CD14-positive monocyte (primary cell): ENCODE measurements at regions not wholly inside any gene's neighbourhood (a gene's known extent, or its start where the extent isn't known, plus 50 kb on each side); places are given as distances from the start of the nearest gene placed in this dataset.
A peak's percentile ranks its signal among the peaks of the same experiment; 100 is the strongest.

Experiments used
- DNase-seq, 3 donors: peaks; one replicate each; pipeline ENCODE4 v3.0.0-alpha.2; 2011 to 2022
- H2AFZ ChIP-seq: 2 replicates; pipeline ENCODE4 v1.6.0; 2012; ENCODE audit warnings: mild to moderate bottlenecking, low read depth, low read length, inconsistent platforms; ENCODE audit not compliant: insufficient read depth, poor library complexity, severe bottlenecking
- H3K27ac ChIP-seq, 2 donors: 1 replicate in 1 of 2; 2 replicates in 1 of 2; pipeline ENCODE4 v1.5.1; 2012 to 2013; ENCODE audit warnings: low read length in 2 of 2, control low read depth in 1 of 2, inconsistent platforms in 1 of 2, low read depth in 1 of 2, mild to moderate bottlenecking in 1 of 2
- H3K27me3 ChIP-seq, 2 donors: one replicate each; pipeline versions ENCODE4 v1.6.0 to v1.6.1; 2011 to 2013; ENCODE audit warnings: low read length in 2 of 2; ENCODE audit not compliant: control insufficient read depth in 2 of 2, insufficient read depth in 2 of 2
- H3K36me3 ChIP-seq, 2 donors: replicated peaks in 1 of 2; 1 replicate in 1 of 2; 2 replicates in 1 of 2; pipeline versions ENCODE4 v1.5.1 to v1.6.1; 2012 to 2013; ENCODE audit warnings: low read length in 2 of 2, control low read depth in 1 of 2, inconsistent platforms in 1 of 2, mild to moderate bottlenecking in 1 of 2; ENCODE audit not compliant: insufficient read depth in 2 of 2, control insufficient read depth in 1 of 2
- H3K4me1 ChIP-seq, 2 donors: 1 replicate in 1 of 2; 2 replicates in 1 of 2; pipeline versions ENCODE4 v1.5.1 to v1.6.1; 2012 to 2013; ENCODE audit warnings: low read length in 2 of 2, control low read depth in 1 of 2, inconsistent platforms in 1 of 2, mild to moderate bottlenecking in 1 of 2, moderate library complexity in 1 of 2; ENCODE audit not compliant: insufficient read depth in 2 of 2, control insufficient read depth in 1 of 2
- H3K4me2 ChIP-seq: replicated peaks from 2 replicates; pipeline ENCODE3; 2012; ENCODE audit warnings: low read length, moderate library complexity, mild to moderate bottlenecking; ENCODE audit not compliant: poor library complexity, severe bottlenecking; ENCODE audit errors: extremely low read depth
- H3K4me3 ChIP-seq, 3 experiments: fragments of 200-600 bp in 1 of 3; sonication (generic) in 1 of 3; replicated peaks in 1 of 3; 1 replicate in 2 of 3; 2 replicates in 1 of 3; pipeline ENCODE4 v1.5.1; 2011 to 2013; ENCODE audit warnings: low read length in 3 of 3, mild to moderate bottlenecking in 3 of 3, control low read depth in 2 of 3, low read depth in 2 of 3, inconsistent platforms in 1 of 3, moderate library complexity in 1 of 3
- H3K79me2 ChIP-seq: 2 replicates; pipeline ENCODE4 v1.6.0; 2012; ENCODE audit warnings: mild to moderate bottlenecking, control low read depth, inconsistent platforms, low read length, moderate library complexity; ENCODE audit not compliant: insufficient read depth
- H3K9ac ChIP-seq: 2 replicates; pipeline ENCODE4 v1.6.0; 2017; ENCODE audit warnings: low read length, mild to moderate bottlenecking; ENCODE audit not compliant: insufficient read depth, poor library complexity, severe bottlenecking
- H3K9me3 ChIP-seq, 2 donors: replicated peaks in 1 of 2; 1 replicate in 1 of 2; 2 replicates in 1 of 2; pipeline versions ENCODE4 v1.5.1 to v1.6.1; 2012 to 2013; ENCODE audit warnings: low read length in 2 of 2, control low read depth in 1 of 2; ENCODE audit not compliant: control insufficient read depth in 1 of 2, insufficient read depth in 1 of 2
- H4K20me1 ChIP-seq: 2 replicates; pipeline ENCODE4 v1.6.0; 2012; ENCODE audit warnings: mild to moderate bottlenecking, low read length, control low read depth, moderate library complexity; ENCODE audit not compliant: insufficient read depth
- H3K27ac Mint-ChIP-seq, 7 donors: one replicate each; pipeline ENCODE4 v1.8.0; 2020; ENCODE audit warnings: mild to moderate bottlenecking in 7 of 7, mixed read lengths in 7 of 7, moderate library complexity in 6 of 7, inconsistent platforms in 2 of 7
- H3K27me3 Mint-ChIP-seq, 3 donors: one replicate each; pipeline ENCODE4 v1.8.0; 2021 to 2022; ENCODE audit warnings: low read depth in 3 of 3, mild to moderate bottlenecking in 3 of 3, mixed read lengths in 3 of 3, moderate library complexity in 3 of 3, inconsistent platforms in 1 of 3
- H3K36me3 Mint-ChIP-seq, 2 donors: one replicate each; pipeline ENCODE4 v1.8.0; 2020; ENCODE audit warnings: mixed read lengths in 2 of 2, inconsistent platforms in 1 of 2, mild to moderate bottlenecking in 1 of 2
- H3K4me1 Mint-ChIP-seq: one replicate; pipeline ENCODE4 v1.8.0; 2020; ENCODE audit warnings: mild to moderate bottlenecking, mixed read lengths
- H3K4me3 Mint-ChIP-seq, 2 donors: one replicate each; pipeline ENCODE4 v1.8.0; 2020; ENCODE audit warnings: mild to moderate bottlenecking in 2 of 2, mixed read lengths in 2 of 2, moderate library complexity in 1 of 2
- H3K9me3 Mint-ChIP-seq, 7 donors: one replicate each; pipeline ENCODE4 v1.8.0; 2020 to 2022; ENCODE audit warnings: mixed read lengths in 7 of 7, mild to moderate bottlenecking in 6 of 7, moderate library complexity in 6 of 7, inconsistent platforms in 2 of 7
- CTCF ChIP-seq: fragments of 200-600 bp; IDR thresholded peaks from one replicate; pipeline ENCODE4 v1.8.0; 2022; ENCODE audit warnings: antibody characterized with exemption, mild to moderate bottlenecking
- WGBS: methylation state at CpG from one replicate; pipeline ENCODE4 v1.1.5; 2013; ENCODE audit warnings: missing lambda C conversion rate; ENCODE audit not compliant: insufficient coverage; 5-methylcytosine and 5-hydroxymethylcytosine counted together
- intact Hi-C, 2 donors: fragments of 100-400 bp; cut with micrococcal nuclease; formaldehyde crosslinking; loops; one replicate each; pipeline versions ENCODE4 v1.15.0 to v1.15.1; 2023

- Mint-ChIP-seq H3K36me3 (no peaks in the 10 kb centered on the region), H3K4me3 (no peak overlapping the region), H3K4me1 (peaks cover 69% of the 10 kb centered on the region), H3K27me3 (no peaks in the 10 kb centered on the region), H3K9me3 (no peaks in the 10 kb centered on the region), H3K27ac (peak overlapping the region in 6 of 7 donors; percentile 68 to 85 (median 78))
- no peak for TF ChIP-seq CTCF
- no peak for DNase-seq
- peak overlapping the region; percentile 63 for H3K4me2 ChIP-seq
- peak overlapping the region in 1 of 2 donors; percentile 59 for H3K27ac ChIP-seq
- H4K20me1 ChIP-seq = no peaks in the 10 kb centered on the region
- peaks cover 48 to 55% of the 10 kb centered on the region in 2 donors for H3K4me1 ChIP-seq
- no peaks in the 10 kb centered on the region for H3K27me3 ChIP-seq
- peak overlapping the region in 1 of 3 experiments; percentile 6 for H3K4me3 ChIP-seq
- H2AFZ ChIP-seq = no peak overlapping the region
- intact Hi-C loops = loop anchor here in 1 of 2 donors (5.0 kb wide), 1 partner anchor 35 kb away; no protein-coding TSS in a partner anchor
- no peaks in the 10 kb centered on the region for H3K9me3 ChIP-seq
- H3K36me3 ChIP-seq = no peaks in the 10 kb centered on the region
- H3K79me2 ChIP-seq = no peaks in the 10 kb centered on the region
- 0% methylated on average over 2 of the region's 2 CpGs for WGBS
- no peak overlapping the region for H3K9ac ChIP-seq
These were observed 405.9 kb upstream of the B3GALT2 start for GRCh38 chr1:193592317-193592716.

- Histone ChIP-seq H4K20me1 (no peaks in the 10 kb centered on the region), H3K36me3 (no peaks in the 10 kb centered on the region), H3K4me3 (no peak overlapping the region), H3K27me3 (no peaks in the 10 kb centered on the region), H2AFZ (no peak overlapping the region), H3K9me3 (no peaks in the 10 kb centered on the region), H3K4me2 (no peak overlapping the region), H3K79me2 (no peaks in the 10 kb centered on the region), H3K27ac (peak overlapping the region in 1 of 2 donors; percentile 49), H3K9ac (no peak overlapping the region), H3K4me1 (peaks cover 43 to 48% of the 10 kb centered on the region in 2 donors)
- TF ChIP-seq CTCF = no peak
- peak overlapping the region in 2 of 7 donors; percentile 44 to 53 for H3K27ac Mint-ChIP-seq
- H3K9me3 Mint-ChIP-seq = no peaks in the 10 kb centered on the region
- H3K36me3 Mint-ChIP-seq = no peaks in the 10 kb centered on the region
- no peak for DNase-seq
- peaks cover 57% of the 10 kb centered on the region for H3K4me1 Mint-ChIP-seq
- H3K27me3 Mint-ChIP-seq = no peaks in the 10 kb centered on the region
- H3K4me3 Mint-ChIP-seq = no peak overlapping the region
- intact Hi-C loops = loop anchor here in 1 of 2 donors (5.0 kb wide), 1 partner anchor 33 kb away; no protein-coding TSS in a partner anchor
These were observed 403.7 kb upstream of the B3GALT2 start for GRCh38 chr1:193590102-193590501.
